Activated CD8-positive, alpha-beta memory T cell treated with anti-CD3 and anti-CD28 coated beads, Interleukin-2, amount 10 ng/mL, durations not matched to agents 7 days and 5 days (primary cell): ENCODE measurements at regions not wholly inside any gene's neighbourhood (a gene's known extent, or its start where the extent isn't known, plus 50 kb on each side); places are given as distances from the start of the nearest gene placed in this dataset.
A peak's percentile ranks its signal among the peaks of the same experiment; 100 is the strongest.
"Not testable (repeated sequence)": the region's sequence is repeated elsewhere in the genome, so short reads cannot be mapped to it uniquely, and the experiment has no call there.

Experiments used
- ATAC-seq: fragments of 150-1000 bp; cut with Tn5 transposase; one replicate; pipeline ENCODE4 v1.10.0; 2021; ENCODE audit warnings: moderate library complexity
- CTCF ChIA-PET: fragments of 350-600 bp; sonication (Branson Sonifier 250); formaldehyde crosslinking; loops from one replicate; lab custom pipeline; 2021; ENCODE audit warnings: antibody characterized with exemption; lab: Charles Lee
- DNase-seq: peaks from one replicate; pipeline ENCODE4 v3.0.0-alpha.2; 2020
- H3K27ac Mint-ChIP-seq: one replicate; pipeline ENCODE4 v1.8.0; 2021; ENCODE audit warnings: mild to moderate bottlenecking, mixed read lengths
- H3K27me3 Mint-ChIP-seq: one replicate; pipeline ENCODE4 v1.8.0; 2021; ENCODE audit warnings: mixed read lengths
- H3K36me3 Mint-ChIP-seq: one replicate; pipeline ENCODE4 v1.8.0; 2021; ENCODE audit warnings: mild to moderate bottlenecking, mixed read lengths
- H3K4me1 Mint-ChIP-seq: one replicate; pipeline ENCODE4 v1.8.0; 2021; ENCODE audit warnings: mixed read lengths
- H3K4me3 Mint-ChIP-seq: one replicate; pipeline ENCODE4 v1.8.0; 2021; ENCODE audit warnings: mild to moderate bottlenecking, moderate library complexity, mixed read lengths
- H3K9me3 Mint-ChIP-seq: one replicate; pipeline ENCODE4 v1.8.0; 2022; ENCODE audit warnings: low read depth, mixed read lengths

- no peaks in the 10 kb centered on the region for H3K36me3 Mint-ChIP-seq
- H3K9me3 Mint-ChIP-seq: peaks cover 2% of the 10 kb centered on the region
- CTCF ChIA-PET: no interaction called here
- no peak for DNase-seq
- no peak overlapping the region for H3K4me3 Mint-ChIP-seq
- no peaks in the 10 kb centered on the region for H3K4me1 Mint-ChIP-seq
- H3K27ac Mint-ChIP-seq: no peak overlapping the region
- ATAC-seq: no peak
- H3K27me3 Mint-ChIP-seq: no peaks in the 10 kb centered on the region
These were observed 257.8 kb downstream of the ETV1 start for GRCh38 chr7:13731643-13732042.

- CTCF ChIA-PET: no interaction called here
- no peaks in the 10 kb centered on the region for H3K9me3 Mint-ChIP-seq
- no peak overlapping the region for H3K4me3 Mint-ChIP-seq
- no peak for ATAC-seq
- H3K27ac Mint-ChIP-seq: no peak overlapping the region
- H3K27me3 Mint-ChIP-seq: no peaks in the 10 kb centered on the region
- H3K36me3 Mint-ChIP-seq: no peaks in the 10 kb centered on the region
- H3K4me1 Mint-ChIP-seq: no peaks in the 10 kb centered on the region
- no peak for DNase-seq
These were observed 251.9 kb downstream of the ETV1 start for GRCh38 chr7:13737563-13737962.

- no peak overlapping the region for H3K27ac Mint-ChIP-seq
- H3K4me1 Mint-ChIP-seq: no peaks in the 10 kb centered on the region
- no peak for DNase-seq
- CTCF ChIA-PET: interaction anchor here (1.0 kb wide), 1 partner anchor 950 kb away, joined by 3 read pairs; no protein-coding TSS in a partner anchor
- H3K27me3 Mint-ChIP-seq: no peaks in the 10 kb centered on the region
- ATAC-seq: no peak
- H3K4me3 Mint-ChIP-seq: no peak overlapping the region
- no peaks in the 10 kb centered on the region for H3K36me3 Mint-ChIP-seq
- no peaks in the 10 kb centered on the region for H3K9me3 Mint-ChIP-seq
These were observed 247.3 kb downstream of the ETV1 start for GRCh38 chr7:13742126-13742525.

- ATAC-seq: no peak
- H3K4me3 Mint-ChIP-seq: no peak overlapping the region
- no peaks in the 10 kb centered on the region for H3K27me3 Mint-ChIP-seq
- CTCF ChIA-PET: interaction anchor here (1.0 kb wide), 1 partner anchor 949 kb away, joined by 3 read pairs; no protein-coding TSS in a partner anchor
- DNase-seq: no peak
- H3K27ac Mint-ChIP-seq: no peak overlapping the region
- H3K4me1 Mint-ChIP-seq: no peaks in the 10 kb centered on the region
- no peaks in the 10 kb centered on the region for H3K36me3 Mint-ChIP-seq
- H3K9me3 Mint-ChIP-seq: no peaks in the 10 kb centered on the region
These were observed 246.7 kb downstream of the ETV1 start for GRCh38 chr7:13742811-13743210.

- CTCF ChIA-PET: interaction anchor here (1.0 kb wide), 1 partner anchor 949 kb away, joined by 3 read pairs; no protein-coding TSS in a partner anchor
- Mint-ChIP-seq H3K9me3 (no peaks in the 10 kb centered on the region), H3K27me3 (no peaks in the 10 kb centered on the region), H3K4me1 (no peaks in the 10 kb centered on the region), H3K36me3 (no peaks in the 10 kb centered on the region), H3K27ac (no peak overlapping the region), H3K4me3 (no peak overlapping the region)
- ATAC-seq (no peak), DNase-seq (no peak)
These were observed 246.2 kb downstream of the ETV1 start for GRCh38 chr7:13743226-13743625.

- DNase-seq (no peak), ATAC-seq (no peak)
- no peaks in the 10 kb centered on the region for H3K27me3 Mint-ChIP-seq
- H3K27ac Mint-ChIP-seq: no peak overlapping the region
- H3K4me3 Mint-ChIP-seq: no peak overlapping the region
- no peaks in the 10 kb centered on the region for H3K36me3 Mint-ChIP-seq
- H3K9me3 Mint-ChIP-seq: no peaks in the 10 kb centered on the region
- no peaks in the 10 kb centered on the region for H3K4me1 Mint-ChIP-seq
- CTCF ChIA-PET: no interaction called here
These were observed 243.9 kb downstream of the ETV1 start for GRCh38 chr7:13745530-13745929.

GRCh38 chr7:13748998-13749397 is 240.5 kb downstream of the ETV1 start:
- no peak overlapping the region for H3K4me3 Mint-ChIP-seq
- H3K27ac Mint-ChIP-seq: no peak overlapping the region
- CTCF ChIA-PET: no interaction called here
- H3K36me3 Mint-ChIP-seq: no peaks in the 10 kb centered on the region
- no peaks in the 10 kb centered on the region for H3K9me3 Mint-ChIP-seq
- H3K4me1 Mint-ChIP-seq: no peaks in the 10 kb centered on the region
- no peaks in the 10 kb centered on the region for H3K27me3 Mint-ChIP-seq
- ATAC-seq: no peak
- no peak for DNase-seq

- Mint-ChIP-seq H3K27ac (no peak overlapping the region), H3K4me3 (no peak overlapping the region)
- CTCF ChIA-PET: no interaction called here
These were observed 239.8 kb downstream of the ETV1 start for GRCh38 chr7:13749636-13750035.

GRCh38 chr7:13751766-13752165 is 237.7 kb downstream of the ETV1 start:
- CTCF ChIA-PET: no interaction called here

More at GRCh38 chr7:13749636-13750035, 239.8 kb downstream of the ETV1 start:
- DNase-seq (no peak), ATAC-seq (no peak)
- Mint-ChIP-seq H3K9me3 (no peaks in the 10 kb centered on the region), H3K36me3 (no peaks in the 10 kb centered on the region), H3K4me1 (no peaks in the 10 kb centered on the region), H3K27me3 (no peaks in the 10 kb centered on the region)

GRCh38 chr7:13757841-13758240 is 231.6 kb downstream of the ETV1 start:
- Mint-ChIP-seq H3K4me1 (no peaks in the 10 kb centered on the region), H3K27me3 (no peaks in the 10 kb centered on the region), H3K36me3 (no peaks in the 10 kb centered on the region), H3K9me3 (no peaks in the 10 kb centered on the region), H3K27ac (no peak overlapping the region), H3K4me3 (no peak overlapping the region)
- DNase-seq (no peak), ATAC-seq (no peak)
- CTCF ChIA-PET: no interaction called here

More at GRCh38 chr7:13751766-13752165, 237.7 kb downstream of the ETV1 start:
- no peak for ATAC-seq
- no peaks in the 10 kb centered on the region for H3K36me3 Mint-ChIP-seq
- H3K4me3 Mint-ChIP-seq: no peak overlapping the region
- DNase-seq: no peak
- no peaks in the 10 kb centered on the region for H3K9me3 Mint-ChIP-seq
- no peak overlapping the region for H3K27ac Mint-ChIP-seq
- no peaks in the 10 kb centered on the region for H3K27me3 Mint-ChIP-seq
- no peaks in the 10 kb centered on the region for H3K4me1 Mint-ChIP-seq

GRCh38 chr7:13765853-13766252 is 223.6 kb downstream of the ETV1 start:
- DNase-seq, H3K4me3 Mint-ChIP-seq, H3K27me3 Mint-ChIP-seq, ATAC-seq, CTCF ChIA-PET, H3K9me3 Mint-ChIP-seq, H3K36me3 Mint-ChIP-seq, H3K4me1 Mint-ChIP-seq, H3K27ac Mint-ChIP-seq: not testable (repeated sequence)

- H3K9me3 Mint-ChIP-seq: no peaks in the 10 kb centered on the region
- no peaks in the 10 kb centered on the region for H3K27me3 Mint-ChIP-seq
- no peak overlapping the region for H3K4me3 Mint-ChIP-seq
- H3K36me3 Mint-ChIP-seq: no peaks in the 10 kb centered on the region
- DNase-seq: no peak
- no peak overlapping the region for H3K27ac Mint-ChIP-seq
- H3K4me1 Mint-ChIP-seq: no peaks in the 10 kb centered on the region
- no peak for ATAC-seq
- CTCF ChIA-PET: no interaction called here
These were observed 219.2 kb downstream of the ETV1 start for GRCh38 chr7:13770305-13770704.

- no peak overlapping the region for H3K27ac Mint-ChIP-seq
- H3K4me3 Mint-ChIP-seq: no peak overlapping the region
- H3K9me3 Mint-ChIP-seq: no peaks in the 10 kb centered on the region
- ATAC-seq (no peak), DNase-seq (no peak)
- CTCF ChIA-PET: no interaction called here
- peaks cover 5% of the 10 kb centered on the region for H3K4me1 Mint-ChIP-seq
- H3K27me3 Mint-ChIP-seq: no peaks in the 10 kb centered on the region
- H3K36me3 Mint-ChIP-seq: no peaks in the 10 kb centered on the region
These were observed 214.5 kb downstream of the ETV1 start for GRCh38 chr7:13774976-13775375.

GRCh38 chr7:13777242-13777641 is 212.2 kb downstream of the ETV1 start:
- Mint-ChIP-seq H3K4me3 (no peak overlapping the region), H3K27me3 (no peaks in the 10 kb centered on the region), H3K36me3 (no peaks in the 10 kb centered on the region), H3K9me3 (no peaks in the 10 kb centered on the region), H3K27ac (no peak overlapping the region), H3K4me1 (peaks cover 5% of the 10 kb centered on the region)
- ATAC-seq (no peak), DNase-seq (no peak)
- CTCF ChIA-PET: no interaction called here

- Mint-ChIP-seq H3K36me3 (no peaks in the 10 kb centered on the region), H3K4me3 (no peak overlapping the region), H3K4me1 (peaks cover 5% of the 10 kb centered on the region), H3K9me3 (no peaks in the 10 kb centered on the region), H3K27ac (no peak overlapping the region), H3K27me3 (no peaks in the 10 kb centered on the region)
- ATAC-seq: peak; percentile 49
- CTCF ChIA-PET: no interaction called here
- peak; percentile 52 for DNase-seq
These were observed 210.5 kb downstream of the ETV1 start for GRCh38 chr7:13778967-13779366.
